IPS-18c (cell line): ENCODE measurements at regions not wholly inside any gene's neighbourhood (a gene's known extent, or its start where the extent isn't known, plus 50 kb on each side); places are given as distances from the start of the nearest gene placed in this dataset.
"Not testable (repeated sequence)": the region's sequence is repeated elsewhere in the genome, so short reads cannot be mapped to it uniquely, and the experiment has no call there.

Experiments used
- H3K4me3 ChIP-seq: 2 replicates; pipeline ENCODE4 v1.7.0; 2013; ENCODE audit warnings: low read depth, mild to moderate bottlenecking, low read length, moderate library complexity; ENCODE audit not compliant: insufficient read depth
- H3K9me3 ChIP-seq: one replicate; pipeline ENCODE4 v1.6.1; 2013; ENCODE audit warnings: mild to moderate bottlenecking, low read length, moderate library complexity; ENCODE audit not compliant: control insufficient read depth, insufficient read depth

- no peak overlapping the region for H3K4me3 ChIP-seq
- H3K9me3 ChIP-seq: no peaks in the 10 kb centered on the region
Observed at GRCh38 chr3:36147934-36148558, 232.3 kb upstream of the STAC start.

- no peak overlapping the region for H3K4me3 ChIP-seq
- no peaks in the 10 kb centered on the region for H3K9me3 ChIP-seq
Observed at GRCh38 chr3:36149447-36149865, 230.8 kb upstream of the STAC start.

GRCh38 chr3:36155515-36155914 lies 224.8 kb upstream of the STAC start:
- H3K4me3 ChIP-seq: no peak overlapping the region
- no peaks in the 10 kb centered on the region for H3K9me3 ChIP-seq

GRCh38 chr3:36164400-36164799 lies 215.9 kb upstream of the STAC start:
- Histone ChIP-seq H3K9me3 (no peaks in the 10 kb centered on the region), H3K4me3 (no peak overlapping the region)

- H3K9me3 ChIP-seq: no peaks in the 10 kb centered on the region
- no peak overlapping the region for H3K4me3 ChIP-seq
Observed at GRCh38 chr3:36165509-36166290, 214.6 kb upstream of the STAC start.

GRCh38 chr3:36166477-36166876 lies 213.8 kb upstream of the STAC start:
- H3K4me3 ChIP-seq: no peak overlapping the region

GRCh38 chr3:36172699-36173098 lies 207.6 kb upstream of the STAC start:
- Histone ChIP-seq H3K9me3 (no peaks in the 10 kb centered on the region), H3K4me3 (no peak overlapping the region)

More at GRCh38 chr3:36166477-36166876, 213.8 kb upstream of the STAC start:
- no peaks in the 10 kb centered on the region for H3K9me3 ChIP-seq

- Histone ChIP-seq H3K9me3 (no peaks in the 10 kb centered on the region), H3K4me3 (no peak overlapping the region)
Observed at GRCh38 chr3:36175113-36175812, 205.0 kb upstream of the STAC start.

- no peak overlapping the region for H3K4me3 ChIP-seq
- H3K9me3 ChIP-seq: no peaks in the 10 kb centered on the region
Observed at GRCh38 chr3:36175916-36176461, 204.3 kb upstream of the STAC start.

- no peak overlapping the region for H3K4me3 ChIP-seq
- H3K9me3 ChIP-seq: no peaks in the 10 kb centered on the region
Observed at GRCh38 chr3:36178018-36178417, 202.3 kb upstream of the STAC start.

- no peaks in the 10 kb centered on the region for H3K9me3 ChIP-seq
- H3K4me3 ChIP-seq: no peak overlapping the region
Observed at GRCh38 chr3:36182024-36182423, 198.3 kb upstream of the STAC start.

GRCh38 chr3:36187197-36187596 lies 193.1 kb upstream of the STAC start:
- not testable (repeated sequence) for H3K4me3 ChIP-seq, H3K9me3 ChIP-seq

GRCh38 chr3:36192901-36193300 lies 187.4 kb upstream of the STAC start:
- Histone ChIP-seq H3K9me3 (no peaks in the 10 kb centered on the region), H3K4me3 (no peak overlapping the region)

GRCh38 chr3:36193448-36193847 lies 186.9 kb upstream of the STAC start:
- H3K4me3 ChIP-seq: no peak overlapping the region

GRCh38 chr3:36196058-36196457 lies 184.2 kb upstream of the STAC start:
- H3K9me3 ChIP-seq: no peaks in the 10 kb centered on the region
- H3K4me3 ChIP-seq: no peak overlapping the region

More at GRCh38 chr3:36193448-36193847, 186.9 kb upstream of the STAC start:
- no peaks in the 10 kb centered on the region for H3K9me3 ChIP-seq

GRCh38 chr3:36197151-36197550 lies 183.2 kb upstream of the STAC start:
- Histone ChIP-seq H3K4me3 (no peak overlapping the region), H3K9me3 (no peaks in the 10 kb centered on the region)

GRCh38 chr3:36201546-36201945 lies 178.8 kb upstream of the STAC start:
- Histone ChIP-seq H3K9me3 (no peaks in the 10 kb centered on the region), H3K4me3 (no peak overlapping the region)
